GM19463 (cell line): ENCODE measurements at regions not wholly inside any gene's neighbourhood (a gene's known extent, or its start where the extent isn't known, plus 50 kb on each side); places are given as distances from the start of the nearest gene placed in this dataset.

ENCODE experiments used
- ATAC-seq: cut with Tn5 transposase; IDR thresholded peaks from one replicate; pipeline ENCODE4 v1.9.1; 2021; ENCODE audit warnings: mild to moderate bottlenecking, moderate library complexity; ENCODE audit not compliant: unreplicated experiment

- no peak for ATAC-seq
Observed at GRCh38 chr9:87319656-87320055, 178.0 kb upstream of the DAPK1 start.

GRCh38 chr9:87320146-87320884 is 177.4 kb upstream of the DAPK1 start:
- ATAC-seq: no peak

- no peak for ATAC-seq
Observed at GRCh38 chr9:87322840-87323635, 174.6 kb upstream of the DAPK1 start.

- ATAC-seq: no peak
Observed at GRCh38 chr9:87323928-87324327, 173.7 kb upstream of the DAPK1 start.

- ATAC-seq: no peak
Observed at GRCh38 chr9:87324613-87325194, 173.0 kb upstream of the DAPK1 start.

- ATAC-seq: no peak
Observed at GRCh38 chr9:87327575-87328125, 170.0 kb upstream of the DAPK1 start.

GRCh38 chr9:87333802-87334201 is 163.9 kb upstream of the DAPK1 start:
- ATAC-seq: no peak

GRCh38 chr9:87334366-87334765 is 163.3 kb upstream of the DAPK1 start:
- no peak for ATAC-seq

- ATAC-seq: no peak
Observed at GRCh38 chr9:87336407-87336806, 161.3 kb upstream of the DAPK1 start.

- no peak for ATAC-seq
Observed at GRCh38 chr9:87336914-87337333, 160.7 kb upstream of the DAPK1 start.

- ATAC-seq: no peak
Observed at GRCh38 chr9:87337335-87338087, 160.2 kb upstream of the DAPK1 start.

- no peak for ATAC-seq
Observed at GRCh38 chr9:87338088-87338989, 159.3 kb upstream of the DAPK1 start.

- no peak for ATAC-seq
Observed at GRCh38 chr9:87340391-87340790, 157.3 kb upstream of the DAPK1 start.

GRCh38 chr9:87342743-87343142 is 154.9 kb upstream of the DAPK1 start:
- no peak for ATAC-seq

GRCh38 chr9:87343816-87344430 is 153.7 kb upstream of the DAPK1 start:
- ATAC-seq: no peak

GRCh38 chr9:87346061-87346665 is 151.5 kb upstream of the DAPK1 start:
- no peak for ATAC-seq

- no peak for ATAC-seq
Observed at GRCh38 chr9:87350915-87351314, 146.8 kb upstream of the DAPK1 start.

- ATAC-seq: no peak
Observed at GRCh38 chr9:87353301-87353700, 144.4 kb upstream of the DAPK1 start.

- no peak for ATAC-seq
Observed at GRCh38 chr9:87354147-87354546, 143.5 kb upstream of the DAPK1 start.
